ENCODE measurements at regions not wholly inside any gene's neighbourhood (a gene's known extent, or its start where the extent isn't known, plus 50 kb on each side); places are given as distances from the start of the nearest gene placed in this dataset.

- no peak for TF ChIP-seq CTCF (IDR thresholded peaks at IDR 0.05)
- TF ChIP-seq POLR2A (IDR thresholded peaks at IDR 0.05): no peak
These were observed 548.9 kb downstream of the PPP4R3C start for GRCh38 chrX:26914232-26914631.

Data from lower leg skin (tissue), 3 donors.